LNCaP clone FGC (cell line): ENCODE measurements at regions not wholly inside any gene's neighbourhood (a gene's known extent, or its start where the extent isn't known, plus 50 kb on each side); places are given as distances from the start of the nearest gene placed in this dataset.

Experiments
- DNase-seq: peaks from one replicate; pipeline ENCODE4 v3.0.0-alpha.2; 2011; ENCODE audit warnings: low read depth
- H3K4me3 ChIP-seq: 2 replicates; pipeline ENCODE4 v1.5.1; 2011; ENCODE audit warnings: mild to moderate bottlenecking, low read depth, low read length, control low read depth
- TF ChIP-seq, protein P1 (sequence below): IDR thresholded peaks from 2 replicates; pipeline ENCODE4 v1.5.1; 2012; ENCODE audit warnings: mild to moderate bottlenecking; ENCODE audit not compliant: control insufficient read depth, insufficient read depth; ENCODE audit errors: extremely low read depth

- no peak overlapping the region for H3K4me3 ChIP-seq
- DNase-seq = no peak
Measured at GRCh38 chr2:3038636-3039035, 339.0 kb downstream of the EIPR1 start.

DNA sequence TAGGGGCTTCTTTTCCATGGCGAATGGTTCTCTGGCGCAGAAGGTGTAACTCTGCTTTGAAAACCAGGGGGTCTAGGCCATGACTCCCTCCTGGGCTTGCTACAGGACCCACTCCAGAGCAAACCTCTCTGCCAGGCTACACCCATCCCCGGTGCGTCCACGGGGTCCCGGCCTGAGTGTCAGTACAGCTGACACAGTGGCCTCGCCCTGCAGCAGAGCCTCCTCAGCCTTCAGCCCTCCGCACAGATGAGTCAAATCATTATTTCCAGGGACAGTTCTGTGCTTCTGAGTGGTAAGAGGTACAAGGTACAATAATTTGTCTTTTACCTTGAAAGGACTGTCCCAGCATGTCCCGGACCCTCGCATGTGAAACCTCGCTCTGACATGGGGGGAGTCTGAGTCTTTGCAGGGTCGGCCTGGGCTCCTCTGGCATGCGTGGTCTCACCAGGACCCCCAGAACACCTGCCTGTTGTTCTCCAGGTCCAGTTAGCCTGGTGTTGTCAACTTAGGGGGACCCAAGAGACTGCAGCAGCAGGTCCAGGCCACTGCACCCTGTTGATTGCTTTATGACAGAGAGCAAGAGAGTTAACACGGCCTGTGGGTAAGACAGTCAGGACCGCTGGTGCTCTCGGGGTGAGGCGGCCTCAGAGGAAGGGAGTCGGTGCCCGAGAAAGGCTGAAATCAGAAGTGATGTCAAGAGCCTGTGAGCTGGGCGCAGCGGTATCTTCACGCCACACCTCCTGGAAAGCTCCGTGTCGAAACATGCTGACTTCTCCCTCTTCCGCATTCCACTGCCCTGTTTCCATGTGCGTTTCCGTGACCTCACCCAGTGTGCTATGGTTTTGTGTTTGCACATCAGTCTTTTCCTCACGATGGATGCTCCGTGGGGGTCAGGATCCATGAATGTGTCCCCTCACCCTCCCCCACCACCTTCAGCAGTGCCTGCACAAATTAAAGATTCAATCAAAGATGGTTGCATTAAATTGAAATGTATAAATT, 340.1 kb downstream of the EIPR1 start:
- no peak overlapping the region for H3K4me3 ChIP-seq
- DNase-seq = no peak
- TF ChIP-seq, protein P1, sequence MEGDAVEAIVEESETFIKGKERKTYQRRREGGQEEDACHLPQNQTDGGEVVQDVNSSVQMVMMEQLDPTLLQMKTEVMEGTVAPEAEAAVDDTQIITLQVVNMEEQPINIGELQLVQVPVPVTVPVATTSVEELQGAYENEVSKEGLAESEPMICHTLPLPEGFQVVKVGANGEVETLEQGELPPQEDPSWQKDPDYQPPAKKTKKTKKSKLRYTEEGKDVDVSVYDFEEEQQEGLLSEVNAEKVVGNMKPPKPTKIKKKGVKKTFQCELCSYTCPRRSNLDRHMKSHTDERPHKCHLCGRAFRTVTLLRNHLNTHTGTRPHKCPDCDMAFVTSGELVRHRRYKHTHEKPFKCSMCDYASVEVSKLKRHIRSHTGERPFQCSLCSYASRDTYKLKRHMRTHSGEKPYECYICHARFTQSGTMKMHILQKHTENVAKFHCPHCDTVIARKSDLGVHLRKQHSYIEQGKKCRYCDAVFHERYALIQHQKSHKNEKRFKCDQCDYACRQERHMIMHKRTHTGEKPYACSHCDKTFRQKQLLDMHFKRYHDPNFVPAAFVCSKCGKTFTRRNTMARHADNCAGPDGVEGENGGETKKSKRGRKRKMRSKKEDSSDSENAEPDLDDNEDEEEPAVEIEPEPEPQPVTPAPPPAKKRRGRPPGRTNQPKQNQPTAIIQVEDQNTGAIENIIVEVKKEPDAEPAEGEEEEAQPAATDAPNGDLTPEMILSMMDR = no peak

More at GRCh38 chr2:3038636-3039035, 339.0 kb downstream of the EIPR1 start:
- TF ChIP-seq, protein P1 = no peak

- TF ChIP-seq, protein P1 = no peak
- no peak for DNase-seq
- no peak overlapping the region for H3K4me3 ChIP-seq
Measured at GRCh38 chr2:3036432-3037125, 341.0 kb downstream of the EIPR1 start.

GRCh38 chr2:3035385-3036050, 342.1 kb downstream of the EIPR1 start:
- DNase-seq = no peak
- H3K4me3 ChIP-seq = no peak overlapping the region
- TF ChIP-seq, protein P1 = no peak

GRCh38 chr2:3034856-3035255, 342.8 kb downstream of the EIPR1 start:
- TF ChIP-seq, protein P1 = no peak
- no peak for DNase-seq
- no peak overlapping the region for H3K4me3 ChIP-seq

GRCh38 chr2:3034396-3034795, 343.2 kb downstream of the EIPR1 start:
- no peak for DNase-seq
- TF ChIP-seq, protein P1 = no peak
- no peak overlapping the region for H3K4me3 ChIP-seq
